PFSK-1 (cell line): ENCODE measurements at regions not wholly inside any gene's neighbourhood (a gene's known extent, or its start where the extent isn't known, plus 50 kb on each side); places are given as distances from the start of the nearest gene placed in this dataset.

Source experiments
- SIN3A ChIP-seq: IDR thresholded peaks from 2 replicates; pipeline ENCODE4 v1.6.1; 2012; ENCODE audit warnings: mild to moderate bottlenecking, low read length, moderate library complexity, borderline replicate concordance; ENCODE audit not compliant: insufficient read depth
- TAF1 ChIP-seq: IDR thresholded peaks from 2 replicates; pipeline ENCODE4 v1.6.1; 2012; ENCODE audit warnings: low read length, control low read depth, borderline replicate concordance; ENCODE audit not compliant: insufficient read depth

DNA sequence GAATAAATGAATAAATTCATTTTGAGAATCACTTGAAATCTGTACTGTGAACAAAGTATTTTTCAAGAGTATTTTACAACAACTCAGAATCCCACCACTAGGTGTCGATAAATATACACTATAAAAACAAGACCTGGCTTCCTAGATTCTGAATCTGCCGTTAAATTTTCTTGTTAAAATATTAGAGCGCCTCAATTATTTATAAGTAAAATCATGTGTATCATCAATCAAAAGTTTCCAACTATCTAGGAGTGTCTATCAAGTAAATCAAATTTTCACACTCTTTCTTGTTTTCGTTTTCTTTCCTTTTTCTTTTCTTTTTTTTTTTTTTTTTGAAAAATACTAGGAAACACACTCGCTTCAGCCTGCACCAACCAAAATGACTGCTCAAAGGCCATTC is 179.2 kb upstream of the DCN start:
- TF ChIP-seq TAF1 (no peak), SIN3A (no peak)
